ENCODE measurements at regions not wholly inside any gene's neighbourhood (a gene's known extent, or its start where the extent isn't known, plus 50 kb on each side); places are given as distances from the start of the nearest gene placed in this dataset.

DNA sequence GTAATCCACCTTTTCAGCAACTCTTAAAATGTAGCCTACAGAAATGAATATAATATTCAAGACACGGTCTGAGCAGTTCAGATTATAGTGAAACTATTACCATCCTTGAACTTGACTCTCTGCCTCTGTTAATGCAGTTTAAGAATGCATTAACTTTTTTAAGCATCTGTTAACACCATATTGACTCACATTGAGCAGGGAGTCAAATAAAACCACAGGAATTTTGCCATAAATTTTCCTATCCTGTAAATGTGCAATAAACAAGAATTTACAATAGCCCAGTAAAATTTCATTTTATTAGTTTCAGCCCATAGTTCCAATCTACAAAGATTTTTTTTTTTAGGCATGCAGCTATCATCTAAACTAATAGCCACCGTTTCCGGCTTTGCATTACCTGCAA, 239.2 kb upstream of the DEFB112 start:
- TF ChIP-seq EP300 (IDR thresholded peaks at IDR 0.05; ENCODE audit: low read depth) (no peak), POLR2A (IDR thresholded peaks at IDR 0.05) (no peak), POLR2AphosphoS5 (IDR thresholded peaks at IDR 0.05) (no peak)
- TF ChIP-seq, protein P1, sequence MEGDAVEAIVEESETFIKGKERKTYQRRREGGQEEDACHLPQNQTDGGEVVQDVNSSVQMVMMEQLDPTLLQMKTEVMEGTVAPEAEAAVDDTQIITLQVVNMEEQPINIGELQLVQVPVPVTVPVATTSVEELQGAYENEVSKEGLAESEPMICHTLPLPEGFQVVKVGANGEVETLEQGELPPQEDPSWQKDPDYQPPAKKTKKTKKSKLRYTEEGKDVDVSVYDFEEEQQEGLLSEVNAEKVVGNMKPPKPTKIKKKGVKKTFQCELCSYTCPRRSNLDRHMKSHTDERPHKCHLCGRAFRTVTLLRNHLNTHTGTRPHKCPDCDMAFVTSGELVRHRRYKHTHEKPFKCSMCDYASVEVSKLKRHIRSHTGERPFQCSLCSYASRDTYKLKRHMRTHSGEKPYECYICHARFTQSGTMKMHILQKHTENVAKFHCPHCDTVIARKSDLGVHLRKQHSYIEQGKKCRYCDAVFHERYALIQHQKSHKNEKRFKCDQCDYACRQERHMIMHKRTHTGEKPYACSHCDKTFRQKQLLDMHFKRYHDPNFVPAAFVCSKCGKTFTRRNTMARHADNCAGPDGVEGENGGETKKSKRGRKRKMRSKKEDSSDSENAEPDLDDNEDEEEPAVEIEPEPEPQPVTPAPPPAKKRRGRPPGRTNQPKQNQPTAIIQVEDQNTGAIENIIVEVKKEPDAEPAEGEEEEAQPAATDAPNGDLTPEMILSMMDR (IDR thresholded peaks at IDR 0.05): no peak
- Histone ChIP-seq H3K4me1 (no peaks in the 10 kb centered on the region), H3K27ac (no peak overlapping the region), H3K27me3 (no peaks in the 10 kb centered on the region), H3K4me3 (no peak overlapping the region), H3K36me3 (no peaks in the 10 kb centered on the region), H3K9me3 (no peaks in the 10 kb centered on the region)
- no peak for DNase-seq
- 46 to 55% methylated on average over 3 of the region's 3 CpGs for WGBS, 2 donors (ENCODE audit: low coverage in 1 of 2)
- intact Hi-C loops (cut with DNase I; ENCODE audit: low total_unique reads) (no loop called here), in situ Hi-C loops (cut with MboI; ENCODE audit: low pct_ligation_motif_present in 1 of 4, low pct_unique_long_range_greater_than_20kb in 1 of 4, low sequenced_read_pairs in 3 of 4) (no loop called here)

DNA sequence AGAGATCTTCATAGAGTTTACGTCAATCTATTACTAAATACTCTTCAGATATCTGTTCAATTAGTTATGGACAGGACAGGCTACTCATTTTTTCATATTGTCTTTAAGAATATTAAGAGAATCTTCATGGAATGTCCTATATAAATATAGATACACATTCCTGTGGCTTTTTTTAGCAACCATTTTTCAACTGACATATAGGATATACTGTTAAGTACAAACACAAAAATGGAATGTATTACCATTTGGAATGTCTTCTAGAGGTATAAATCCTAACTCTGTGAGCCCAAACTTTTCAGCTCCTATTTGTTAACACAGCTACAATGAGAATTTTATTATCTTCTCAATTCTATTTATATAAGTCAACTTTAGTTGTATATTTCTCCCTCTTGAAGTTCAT, 239.6 kb upstream of the DEFB112 start:
- TF ChIP-seq, protein P1 (IDR thresholded peaks at IDR 0.05): no peak
- TF ChIP-seq POLR2AphosphoS5 (IDR thresholded peaks at IDR 0.05) (no peak), EP300 (IDR thresholded peaks at IDR 0.05; ENCODE audit: low read depth) (no peak), POLR2A (IDR thresholded peaks at IDR 0.05) (no peak)
- in situ Hi-C loops (cut with MboI; ENCODE audit: low pct_ligation_motif_present in 1 of 4, low pct_unique_long_range_greater_than_20kb in 1 of 4, low sequenced_read_pairs in 3 of 4): no loop called here
- Histone ChIP-seq H3K4me3 (no peak overlapping the region), H3K36me3 (no peaks in the 10 kb centered on the region), H3K27me3 (no peaks in the 10 kb centered on the region), H3K9me3 (no peaks in the 10 kb centered on the region), H3K27ac (no peak overlapping the region), H3K4me1 (no peaks in the 10 kb centered on the region)
- intact Hi-C loops (cut with DNase I; ENCODE audit: low total_unique reads): no loop called here
- WGBS, 2 donors (ENCODE audit: low coverage in 1 of 2): 75 to 76% methylated on average over 1 of the region's 1 CpG
- DNase-seq: no peak

DNA sequence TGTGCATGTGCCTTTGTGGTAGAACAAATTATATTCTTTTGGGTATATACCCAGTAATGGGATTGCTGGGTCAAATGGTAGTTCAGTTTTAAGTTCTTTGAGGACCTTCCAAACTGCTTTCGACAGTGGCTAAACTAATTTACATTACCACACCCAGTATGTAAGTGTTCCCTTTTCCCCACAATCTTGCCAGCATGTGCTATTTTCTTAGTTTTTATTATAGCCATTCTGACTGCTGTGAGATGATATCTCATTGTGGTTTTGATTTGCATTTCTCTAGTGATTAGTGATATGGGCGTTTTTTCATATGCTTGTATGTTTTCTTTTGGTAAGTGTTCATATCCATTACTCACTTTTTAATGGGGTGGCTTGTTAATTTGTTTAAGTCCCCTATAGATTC, 251.6 kb upstream of the DEFB112 start:
- in situ Hi-C loops (cut with MboI; ENCODE audit: low pct_ligation_motif_present in 1 of 4, low pct_unique_long_range_greater_than_20kb in 1 of 4, low sequenced_read_pairs in 3 of 4): no loop called here
- Histone ChIP-seq H3K27ac (no peak overlapping the region), H3K27me3 (no peaks in the 10 kb centered on the region), H3K36me3 (no peaks in the 10 kb centered on the region), H3K4me3 (no peak overlapping the region), H3K9me3 (no peaks in the 10 kb centered on the region), H3K4me1 (no peaks in the 10 kb centered on the region)
- no peak for TF ChIP-seq POLR2AphosphoS5 (IDR thresholded peaks at IDR 0.05)
- TF ChIP-seq, protein P1 (IDR thresholded peaks at IDR 0.05): no peak
- TF ChIP-seq POLR2A (IDR thresholded peaks at IDR 0.05): no peak
- no peak for TF ChIP-seq EP300 (IDR thresholded peaks at IDR 0.05; ENCODE audit: low read depth)
- 60 to 69% methylated on average over 2 of the region's 2 CpGs for WGBS, 2 donors (ENCODE audit: low coverage in 1 of 2)
- DNase-seq: no peak
- intact Hi-C loops (cut with DNase I; ENCODE audit: low total_unique reads): no loop called here

DNA sequence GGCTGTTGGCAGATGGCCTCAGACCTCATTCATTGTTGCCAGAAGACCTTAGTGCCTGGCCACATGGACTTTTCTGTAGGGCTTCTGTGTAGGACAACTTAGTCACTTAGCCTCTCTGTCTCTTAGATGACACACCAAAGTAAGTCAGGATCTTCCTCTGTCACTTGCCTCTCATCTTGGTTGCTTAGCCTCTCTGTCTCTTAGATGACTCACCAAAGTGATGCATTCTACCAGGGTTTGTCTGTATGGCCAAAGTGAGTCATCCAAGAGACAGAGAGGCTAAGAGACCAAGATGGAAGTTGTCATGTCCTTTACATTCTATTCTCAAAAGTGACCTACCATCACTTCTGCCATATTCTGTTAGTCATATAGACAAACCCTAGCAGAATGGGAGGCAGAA, 255.9 kb upstream of the DEFB112 start:
- Histone ChIP-seq H3K4me3 (no peak overlapping the region), H3K9me3 (no peaks in the 10 kb centered on the region), H3K27me3 (no peaks in the 10 kb centered on the region), H3K27ac (no peak overlapping the region), H3K4me1 (no peaks in the 10 kb centered on the region), H3K36me3 (no peaks in the 10 kb centered on the region)
- in situ Hi-C loops (cut with MboI; ENCODE audit: low pct_ligation_motif_present in 1 of 4, low pct_unique_long_range_greater_than_20kb in 1 of 4, low sequenced_read_pairs in 3 of 4): no loop called here
- TF ChIP-seq EP300 (IDR thresholded peaks at IDR 0.05; ENCODE audit: low read depth) (no peak), POLR2A (IDR thresholded peaks at IDR 0.05) (no peak), POLR2AphosphoS5 (IDR thresholded peaks at IDR 0.05) (no peak)
- TF ChIP-seq, protein P1 (IDR thresholded peaks at IDR 0.05): no peak
- intact Hi-C loops (cut with DNase I; ENCODE audit: low total_unique reads): no loop called here
- no peak for DNase-seq
